ENCODE measurements at regions not wholly inside any gene's neighbourhood (a gene's known extent, or its start where the extent isn't known, plus 50 kb on each side); places are given as distances from the start of the nearest gene placed in this dataset.
A peak's percentile ranks its signal among the peaks of the same experiment; 100 is the strongest.

DNA sequence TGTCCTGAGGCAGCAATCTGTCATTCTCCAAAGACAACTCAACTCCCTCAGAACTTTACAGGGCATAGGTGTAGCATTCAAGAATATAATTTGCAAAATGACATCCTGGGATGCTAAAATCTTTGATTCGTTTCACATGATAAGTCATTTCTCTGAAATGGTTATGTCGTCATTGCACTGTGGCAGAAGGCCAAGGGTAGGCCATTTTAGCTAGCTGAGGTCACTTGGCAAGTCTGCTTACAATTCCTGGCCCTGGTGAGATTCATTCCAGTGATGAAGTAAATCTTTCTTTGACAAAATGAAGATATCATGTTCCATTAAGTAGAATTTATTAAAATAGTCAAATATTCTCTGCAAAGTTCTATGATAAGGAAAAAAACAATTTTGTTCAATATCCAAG lies 1410.3 kb upstream of the LRRTM1 start:
- intact Hi-C loops (cut with DNase I, micrococcal nuclease), result no loop called here
- CTCF ChIA-PET, result no interaction called here
- Mint-ChIP-seq H3K4me1 (no peaks in the 10 kb centered on the region), H3K27me3 (no peaks in the 10 kb centered on the region), H3K9me3 (ENCODE audit: low read depth) (peaks cover 29% of the 10 kb centered on the region), H3K36me3 (ENCODE audit: low read depth) (no peaks in the 10 kb centered on the region), H3K27ac (no peak overlapping the region), H3K4me3 (no peak overlapping the region)
- DNase-seq, result no peak
- POLR2A ChIA-PET, result no interaction called here
- no peak for ATAC-seq

DNA sequence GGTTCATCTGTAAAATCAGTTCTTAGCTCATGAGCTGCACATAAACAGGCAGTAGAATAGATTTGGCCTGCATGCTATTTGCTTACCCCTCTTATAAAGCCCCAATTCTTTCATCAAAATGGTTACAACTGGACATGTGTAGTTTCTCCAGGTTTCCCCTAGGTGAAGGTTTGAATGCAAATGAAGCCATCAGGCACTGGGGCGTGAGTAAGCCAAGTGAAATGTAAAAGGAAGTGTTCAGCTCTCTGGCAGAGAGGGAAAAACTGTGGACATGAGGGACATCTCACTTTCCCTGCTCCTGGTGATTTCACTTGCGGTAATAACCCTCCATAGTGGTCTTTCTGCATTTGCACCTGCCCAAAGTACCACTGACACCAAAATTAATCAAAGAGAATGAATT lies 1402.3 kb upstream of the LRRTM1 start:
- Mint-ChIP-seq H3K27ac (no peak overlapping the region), H3K27me3 (no peaks in the 10 kb centered on the region), H3K9me3 (ENCODE audit: low read depth) (peaks cover 24% of the 10 kb centered on the region), H3K4me1 (no peaks in the 10 kb centered on the region), H3K36me3 (ENCODE audit: low read depth) (no peaks in the 10 kb centered on the region), H3K4me3 (no peak overlapping the region)
- DNase-seq, result no peak
- ChIA-PET POLR2A (no interaction called here), CTCF (no interaction called here)
- intact Hi-C loops (cut with DNase I, micrococcal nuclease), result no loop called here
- no peak for ATAC-seq

DNA sequence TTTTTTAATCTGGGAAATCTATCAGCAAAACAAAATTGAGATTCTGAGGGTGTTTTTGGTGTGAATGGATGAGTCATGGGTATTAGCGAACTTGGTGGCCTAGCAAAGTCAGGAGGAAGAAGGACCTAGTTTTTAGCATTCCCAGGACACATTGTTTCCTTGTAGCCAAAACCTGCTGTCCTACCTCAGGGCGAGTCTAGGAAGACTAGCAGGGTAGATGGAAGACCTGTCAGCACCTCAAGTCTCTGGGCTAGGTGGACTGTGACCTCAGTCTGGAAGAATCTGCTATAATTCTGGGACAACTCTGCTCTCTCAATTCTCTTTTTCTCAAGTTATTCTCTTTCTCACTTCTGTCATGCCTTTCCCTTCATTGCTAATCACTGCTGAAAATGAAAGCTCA lies 1399.3 kb upstream of the LRRTM1 start:
- no peak overlapping the region for H3K27ac Mint-ChIP-seq
- DNase-seq, result no peak
- H3K9me3 Mint-ChIP-seq (ENCODE audit: low read depth), result peaks cover 16% of the 10 kb centered on the region
- ChIA-PET POLR2A (no interaction called here), CTCF (no interaction called here)
- no peaks in the 10 kb centered on the region for H3K4me1 Mint-ChIP-seq
- ATAC-seq, result no peak
- no peaks in the 10 kb centered on the region for H3K36me3 Mint-ChIP-seq (ENCODE audit: low read depth)
- intact Hi-C loops (cut with DNase I, micrococcal nuclease), result no loop called here
- H3K27me3 Mint-ChIP-seq, result no peaks in the 10 kb centered on the region
- no peak overlapping the region for H3K4me3 Mint-ChIP-seq

DNA sequence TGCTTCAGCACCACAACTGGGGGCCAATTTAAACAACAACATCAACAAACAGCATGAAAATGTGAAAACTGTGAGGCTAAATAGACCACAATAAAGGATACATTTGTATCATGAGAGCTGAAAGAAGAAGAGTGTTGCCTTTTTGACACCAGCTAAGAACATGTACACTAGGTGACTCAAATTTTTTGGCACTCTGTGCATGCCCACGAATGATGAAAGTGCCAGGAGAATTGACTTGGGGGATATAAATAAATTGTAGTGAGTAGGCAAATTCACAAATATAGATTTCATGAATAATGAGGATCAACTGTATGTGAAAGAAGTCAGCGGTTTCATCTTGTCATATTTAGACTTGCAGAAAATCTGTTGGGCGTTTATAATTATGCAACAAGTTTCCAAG lies 1388.0 kb upstream of the LRRTM1 start:
- no peak overlapping the region for H3K27ac Mint-ChIP-seq
- H3K27me3 Mint-ChIP-seq, result no peaks in the 10 kb centered on the region
- peaks cover 10% of the 10 kb centered on the region for H3K9me3 Mint-ChIP-seq (ENCODE audit: low read depth)
- no peak for ATAC-seq
- H3K36me3 Mint-ChIP-seq (ENCODE audit: low read depth), result no peaks in the 10 kb centered on the region
- H3K4me1 Mint-ChIP-seq, result no peaks in the 10 kb centered on the region
- H3K4me3 Mint-ChIP-seq, result no peak overlapping the region
- ChIA-PET POLR2A (no interaction called here), CTCF (no interaction called here)
- intact Hi-C loops (cut with DNase I, micrococcal nuclease), result no loop called here
- DNase-seq, result no peak

DNA sequence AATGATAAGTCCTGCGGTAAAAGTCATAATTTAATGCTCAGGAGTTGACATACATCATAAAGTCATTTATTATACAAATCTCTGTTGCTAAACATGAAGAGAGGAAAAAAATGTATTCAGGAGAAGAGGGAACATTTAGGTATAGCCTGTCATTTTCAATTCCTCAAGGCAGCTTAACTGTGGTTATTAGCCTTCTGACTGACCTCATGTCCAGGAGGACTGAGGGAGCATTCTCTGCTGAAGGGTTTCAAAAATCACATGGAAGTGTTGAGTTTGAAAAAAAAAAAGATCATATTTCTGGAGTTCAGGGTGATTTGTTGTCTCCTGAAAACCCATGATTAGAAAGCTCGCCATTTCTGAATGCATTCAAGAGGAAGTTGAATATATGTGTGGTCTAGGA lies 1371.1 kb upstream of the LRRTM1 start:
- Mint-ChIP-seq H3K9me3 (ENCODE audit: low read depth) (peaks cover 7% of the 10 kb centered on the region), H3K36me3 (ENCODE audit: low read depth) (no peaks in the 10 kb centered on the region), H3K4me1 (no peaks in the 10 kb centered on the region), H3K4me3 (no peak overlapping the region), H3K27me3 (no peaks in the 10 kb centered on the region), H3K27ac (no peak overlapping the region)
- ATAC-seq (no peak), DNase-seq (no peak)
- intact Hi-C loops (cut with DNase I, micrococcal nuclease), result no loop called here
- POLR2A ChIA-PET, result no interaction called here
- CTCF ChIA-PET, result interaction anchor here (0.6 kb wide), 1 partner anchor 171 kb away, joined by 4 read pairs; no protein-coding TSS in a partner anchor

DNA sequence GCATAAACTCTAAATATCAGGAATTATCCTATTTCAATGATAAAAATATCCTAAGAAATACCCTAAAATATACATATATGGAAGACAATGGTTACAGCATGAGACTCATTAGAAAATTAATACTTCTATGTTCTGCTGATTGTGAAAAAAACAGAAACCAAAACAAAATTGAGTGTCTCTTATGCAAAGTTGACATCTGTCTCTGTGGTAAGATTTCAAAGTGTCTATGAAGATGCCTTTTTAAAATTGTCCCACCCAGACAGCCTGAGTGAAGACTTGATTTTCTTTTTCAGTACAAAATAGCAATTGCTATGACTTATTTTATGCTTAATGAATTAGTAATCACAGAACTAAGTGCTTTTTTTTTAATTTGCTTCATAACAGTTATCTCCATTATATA lies 1368.4 kb upstream of the LRRTM1 start:
- CTCF ChIA-PET, result no interaction called here
- Mint-ChIP-seq H3K27me3 (no peaks in the 10 kb centered on the region), H3K9me3 (ENCODE audit: low read depth) (peaks cover 4% of the 10 kb centered on the region), H3K4me1 (no peaks in the 10 kb centered on the region), H3K27ac (no peak overlapping the region), H3K4me3 (no peak overlapping the region), H3K36me3 (ENCODE audit: low read depth) (no peaks in the 10 kb centered on the region)
- ATAC-seq (no peak), DNase-seq (no peak)
- POLR2A ChIA-PET, result no interaction called here
- intact Hi-C loops (cut with DNase I, micrococcal nuclease), result no loop called here

DNA sequence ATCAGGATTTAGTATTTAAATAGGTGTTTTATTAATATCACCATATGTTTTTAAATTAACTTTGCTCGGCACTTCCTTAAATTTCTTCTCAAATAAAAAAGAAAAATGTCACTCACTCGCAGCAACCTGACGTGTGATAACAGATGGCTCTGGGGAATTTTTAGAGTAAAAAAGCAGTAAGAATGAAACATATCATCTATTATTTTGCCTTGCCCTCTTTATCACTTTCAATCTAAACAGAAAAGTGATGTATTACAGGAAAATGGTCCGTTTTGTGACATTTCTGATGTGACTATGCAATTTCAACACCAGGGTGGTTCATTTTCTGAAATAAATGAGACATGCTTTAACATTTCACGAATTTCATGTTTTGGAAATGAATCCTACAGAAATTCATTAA lies 1368.0 kb upstream of the LRRTM1 start:
- H3K9me3 Mint-ChIP-seq (ENCODE audit: low read depth), result peaks cover 4% of the 10 kb centered on the region
- POLR2A ChIA-PET, result no interaction called here
- DNase-seq (no peak), ATAC-seq (no peak)
- H3K36me3 Mint-ChIP-seq (ENCODE audit: low read depth), result no peaks in the 10 kb centered on the region
- no peaks in the 10 kb centered on the region for H3K27me3 Mint-ChIP-seq
- CTCF ChIA-PET, result no interaction called here
- no peak overlapping the region for H3K27ac Mint-ChIP-seq
- H3K4me1 Mint-ChIP-seq, result no peaks in the 10 kb centered on the region
- intact Hi-C loops (cut with DNase I, micrococcal nuclease), result no loop called here
- no peak overlapping the region for H3K4me3 Mint-ChIP-seq

DNA sequence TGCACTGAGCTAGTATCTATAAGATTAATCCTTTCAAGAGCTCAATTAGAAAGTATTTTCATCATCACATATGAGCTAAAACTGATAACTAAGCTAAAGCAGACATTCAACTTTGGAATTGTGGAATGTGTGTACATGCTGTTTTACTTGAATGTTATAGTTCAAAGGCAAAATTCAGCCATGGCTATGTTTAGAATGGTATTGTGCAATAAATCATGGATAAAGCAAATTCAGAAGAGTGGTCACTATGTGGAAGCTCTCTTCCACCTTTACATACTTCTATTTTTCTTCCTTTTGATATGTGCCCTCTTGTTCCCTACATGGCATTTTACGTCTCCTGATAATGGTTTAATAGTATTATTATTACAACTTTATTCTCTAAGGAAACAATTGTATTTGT lies 1366.3 kb upstream of the LRRTM1 start:
- no peaks in the 10 kb centered on the region for H3K4me1 Mint-ChIP-seq
- intact Hi-C loops (cut with DNase I, micrococcal nuclease), result no loop called here
- peaks cover 7% of the 10 kb centered on the region for H3K9me3 Mint-ChIP-seq (ENCODE audit: low read depth)
- ATAC-seq (no peak), DNase-seq (no peak)
- H3K27me3 Mint-ChIP-seq, result no peaks in the 10 kb centered on the region
- no peak overlapping the region for H3K4me3 Mint-ChIP-seq
- ChIA-PET CTCF (no interaction called here), POLR2A (no interaction called here)
- H3K36me3 Mint-ChIP-seq (ENCODE audit: low read depth), result no peaks in the 10 kb centered on the region
- no peak overlapping the region for H3K27ac Mint-ChIP-seq

DNA sequence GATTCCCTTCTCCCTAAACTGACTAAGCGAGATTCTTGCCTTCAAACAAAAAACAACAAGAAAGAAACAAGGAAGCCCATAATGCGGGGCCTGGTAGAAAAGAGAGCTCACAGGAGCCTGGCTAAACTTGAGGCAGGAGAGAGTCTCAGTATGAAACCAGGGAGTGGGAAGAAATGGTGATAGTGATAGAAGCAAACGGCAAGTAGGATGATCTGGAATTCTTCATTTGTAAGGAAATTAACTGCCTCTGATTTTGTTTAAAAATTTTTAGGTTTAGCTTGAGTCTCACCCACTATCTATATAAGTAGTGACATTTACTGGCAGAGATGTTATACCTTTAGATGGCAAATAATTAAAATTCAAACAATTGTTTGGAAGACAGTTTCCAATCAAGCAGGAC lies 1356.5 kb upstream of the LRRTM1 start:
- no peak for ATAC-seq
- H3K27me3 Mint-ChIP-seq, result no peaks in the 10 kb centered on the region
- peaks cover 37% of the 10 kb centered on the region for H3K9me3 Mint-ChIP-seq (ENCODE audit: low read depth)
- H3K4me3 Mint-ChIP-seq, result no peak overlapping the region
- no peaks in the 10 kb centered on the region for H3K36me3 Mint-ChIP-seq (ENCODE audit: low read depth)
- no peak overlapping the region for H3K27ac Mint-ChIP-seq
- ChIA-PET POLR2A (no interaction called here), CTCF (no interaction called here)
- intact Hi-C loops (cut with DNase I, micrococcal nuclease), result no loop called here
- H3K4me1 Mint-ChIP-seq, result no peaks in the 10 kb centered on the region
- no peak for DNase-seq

DNA sequence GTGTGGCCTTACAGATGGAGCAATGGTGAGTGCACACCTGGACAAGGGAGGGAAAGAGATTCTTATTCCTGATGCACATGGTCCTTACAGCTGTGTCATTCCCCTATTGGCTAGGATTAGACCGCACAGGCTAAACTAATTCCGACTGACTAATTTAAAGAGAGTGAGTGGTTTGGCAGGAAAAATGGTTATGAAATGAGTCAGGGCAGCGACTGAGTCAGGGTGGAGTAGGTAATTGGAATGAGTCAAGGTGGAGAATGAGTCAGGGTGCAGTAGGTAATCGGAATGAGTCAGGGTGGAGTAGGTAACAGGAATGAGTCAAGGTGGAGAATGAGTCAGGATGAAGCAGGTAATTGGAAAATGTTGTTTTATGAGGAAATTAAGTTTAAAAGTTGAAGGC lies 1353.7 kb upstream of the LRRTM1 start:
- Mint-ChIP-seq H3K9me3 (ENCODE audit: low read depth) (peaks cover 44% of the 10 kb centered on the region), H3K4me3 (no peak overlapping the region)
- CTCF ChIA-PET, result no interaction called here

DNA sequence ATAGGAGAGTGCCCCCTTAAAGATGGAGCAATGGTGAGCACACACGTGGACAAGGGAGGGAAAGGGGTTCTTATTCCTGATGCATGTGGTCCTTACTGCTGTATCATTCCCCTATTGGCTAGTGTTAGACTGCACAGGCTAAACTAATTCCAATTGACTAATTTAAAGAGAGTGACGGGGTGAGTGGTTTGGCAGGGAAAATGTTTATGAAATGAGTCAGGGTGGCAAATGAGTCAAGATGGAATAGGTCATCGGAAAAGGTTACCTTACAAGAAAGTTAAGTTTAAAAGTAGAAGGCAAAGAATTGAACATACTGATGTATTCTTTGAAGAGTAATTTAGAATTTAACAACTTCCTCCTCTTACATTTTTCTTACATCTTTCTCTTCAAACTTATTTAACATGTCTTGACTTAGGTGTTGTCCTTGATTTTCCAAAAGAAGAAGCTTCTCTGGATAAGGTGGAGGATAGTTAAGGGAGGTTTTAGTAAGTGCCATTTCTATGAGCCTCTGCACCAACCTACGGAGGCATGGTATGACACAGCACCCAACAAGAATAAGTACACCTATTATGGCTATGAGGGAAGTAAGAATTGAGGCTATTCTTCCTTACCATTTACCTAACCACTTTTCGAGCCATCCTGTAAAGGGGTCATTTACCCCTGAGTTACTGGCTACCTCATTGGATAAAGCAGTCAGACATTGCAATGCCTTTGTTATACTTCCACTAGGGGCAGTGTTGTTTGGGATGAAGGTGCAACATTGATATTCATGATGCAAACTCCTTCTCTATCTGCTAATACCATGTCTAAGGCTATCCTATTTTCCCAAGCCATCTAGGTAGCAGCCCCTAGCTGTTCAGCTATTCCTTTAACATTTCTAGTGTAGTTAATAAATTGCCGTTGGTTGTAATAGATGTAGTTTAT lies 1345.8 kb upstream of the LRRTM1 start:
- ATAC-seq (no peak), DNase-seq (no peak)
- Mint-ChIP-seq H3K4me1 (no peaks in the 10 kb centered on the region), H3K4me3 (no peak overlapping the region), H3K36me3 (ENCODE audit: low read depth) (no peaks in the 10 kb centered on the region), H3K27me3 (no peaks in the 10 kb centered on the region), H3K9me3 (ENCODE audit: low read depth) (peaks cover 28% of the 10 kb centered on the region), H3K27ac (no peak overlapping the region)
- ChIA-PET POLR2A (no interaction called here), CTCF (interaction anchor here (0.7 kb wide), 1 partner anchor 116 kb away, joined by 3 read pairs; no protein-coding TSS in a partner anchor)
- intact Hi-C loops (cut with DNase I, micrococcal nuclease), result no loop called here

More for the DNA sequence above, 1353.7 kb upstream of the LRRTM1 start:
- POLR2A ChIA-PET, result no interaction called here
- Mint-ChIP-seq H3K4me1 (no peaks in the 10 kb centered on the region), H3K36me3 (ENCODE audit: low read depth) (no peaks in the 10 kb centered on the region), H3K27me3 (no peaks in the 10 kb centered on the region), H3K27ac (no peak overlapping the region)
- intact Hi-C loops (cut with DNase I, micrococcal nuclease), result no loop called here
- ATAC-seq, result peak; percentile 57
- DNase-seq, result peak; percentile 30

DNA sequence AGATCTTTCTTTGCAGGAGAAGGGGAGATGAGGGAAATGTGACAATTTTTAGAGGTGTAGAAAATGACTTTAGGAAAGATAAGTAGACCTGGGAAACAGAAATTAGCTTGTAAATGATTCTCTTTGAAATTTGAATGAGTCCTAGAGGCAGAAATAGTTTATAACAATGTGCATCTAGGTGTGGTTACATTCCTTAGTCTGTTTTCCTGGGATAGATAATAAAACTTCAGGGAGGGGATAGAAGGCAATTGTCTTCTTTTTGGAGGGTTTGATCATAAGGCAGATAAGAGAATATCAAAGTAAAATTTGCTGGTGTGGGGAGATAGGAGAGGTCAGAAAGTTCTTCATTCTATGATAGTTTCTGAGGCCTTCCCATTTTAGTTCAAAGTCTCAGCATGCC lies 1344.3 kb upstream of the LRRTM1 start:
- Mint-ChIP-seq H3K9me3 (ENCODE audit: low read depth) (peaks cover 24% of the 10 kb centered on the region), H3K27ac (no peak overlapping the region), H3K4me3 (no peak overlapping the region), H3K4me1 (no peaks in the 10 kb centered on the region), H3K36me3 (ENCODE audit: low read depth) (no peaks in the 10 kb centered on the region), H3K27me3 (no peaks in the 10 kb centered on the region)
- ATAC-seq, result no peak
- ChIA-PET CTCF (no interaction called here), POLR2A (no interaction called here)
- intact Hi-C loops (cut with DNase I, micrococcal nuclease), result no loop called here
- DNase-seq, result no peak

Data from activated CD4-positive, alpha-beta T cell treated with anti-CD3 and anti-CD28 coated beads for 36 hours (primary cell).